ENCODE measurements at regions not wholly inside any gene's neighbourhood (a gene's known extent, or its start where the extent isn't known, plus 50 kb on each side); places are given as distances from the start of the nearest gene placed in this dataset.

DNA sequence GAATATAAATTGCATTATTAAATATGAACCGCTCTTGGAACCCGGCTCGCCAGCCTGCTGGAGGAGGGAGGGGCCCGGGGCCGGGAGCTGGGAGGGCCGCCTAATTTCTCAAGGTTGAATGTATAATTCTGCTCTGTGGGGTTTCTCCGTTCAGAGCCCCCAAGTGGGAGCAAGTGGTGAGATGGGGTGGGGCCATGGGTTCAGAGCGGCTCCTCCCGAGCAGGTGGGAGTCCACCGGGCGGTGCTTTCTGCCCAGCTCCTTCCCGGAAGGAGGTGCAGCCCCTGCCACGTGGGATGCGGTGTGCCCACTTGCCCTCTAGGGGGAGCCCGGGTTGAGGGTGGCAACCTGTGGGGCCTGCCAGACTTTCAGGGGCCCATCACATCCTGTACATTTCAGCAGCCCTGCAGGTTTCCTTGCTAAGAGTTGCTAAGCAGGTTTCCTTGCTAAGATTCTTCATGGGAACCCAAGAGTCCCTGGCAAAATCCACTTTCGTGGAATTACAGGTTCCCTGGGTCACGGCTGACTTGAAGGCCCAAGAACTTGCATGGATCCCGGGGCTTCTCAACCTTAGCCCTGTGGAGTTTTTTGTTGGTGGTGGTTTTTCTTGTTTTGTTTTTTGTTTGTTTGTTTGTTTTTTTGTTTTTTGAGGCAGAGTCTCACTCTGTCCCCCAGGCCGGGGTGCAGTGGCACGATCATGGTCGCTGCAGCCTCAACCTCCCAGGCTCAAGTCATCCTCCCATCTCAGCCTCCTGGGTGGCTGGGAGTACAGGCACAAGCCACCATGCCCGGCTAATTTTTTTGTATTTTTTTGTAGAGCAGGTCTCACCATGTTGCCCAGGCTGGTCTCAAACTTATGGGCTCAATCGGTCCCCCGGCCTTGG is 196.7 kb upstream of the GSE1 start (continued):
- TF ChIP-seq ZNF552 (CRISPR knock-in tag; IDR thresholded peaks at IDR 0.05; ENCODE audit: borderline replicate concordance) = no peak
- TF ChIP-seq, protein P1, sequence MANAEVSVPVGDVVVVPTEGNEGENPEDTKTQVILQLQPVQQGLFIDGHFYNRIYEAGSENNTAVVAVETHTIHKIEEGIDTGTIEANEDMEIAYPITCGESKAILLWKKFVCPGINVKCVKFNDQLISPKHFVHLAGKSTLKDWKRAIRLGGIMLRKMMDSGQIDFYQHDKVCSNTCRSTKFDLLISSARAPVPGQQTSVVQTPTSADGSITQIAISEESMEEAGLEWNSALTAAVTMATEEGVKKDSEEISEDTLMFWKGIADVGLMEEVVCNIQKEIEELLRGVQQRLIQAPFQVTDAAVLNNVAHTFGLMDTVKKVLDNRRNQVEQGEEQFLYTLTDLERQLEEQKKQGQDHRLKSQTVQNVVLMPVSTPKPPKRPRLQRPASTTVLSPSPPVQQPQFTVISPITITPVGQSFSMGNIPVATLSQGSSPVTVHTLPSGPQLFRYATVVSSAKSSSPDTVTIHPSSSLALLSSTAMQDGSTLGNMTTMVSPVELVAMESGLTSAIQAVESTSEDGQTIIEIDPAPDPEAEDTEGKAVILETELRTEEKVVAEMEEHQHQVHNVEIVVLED (CRISPR knock-in tag; IDR thresholded peaks at IDR 0.05; ENCODE audit: borderline replicate concordance) = no peak
- TF ChIP-seq ZNF703 (CRISPR knock-in tag; IDR thresholded peaks at IDR 0.05; ENCODE audit: borderline replicate concordance) = no peak
- 0 out of 2 replicates have a peak, but pooled peaks have one; percentile 22 for TF ChIP-seq BHLHE40 (IDR thresholded peaks at IDR 0.05; ENCODE audit: low read length)
- TF ChIP-seq, protein P2, sequence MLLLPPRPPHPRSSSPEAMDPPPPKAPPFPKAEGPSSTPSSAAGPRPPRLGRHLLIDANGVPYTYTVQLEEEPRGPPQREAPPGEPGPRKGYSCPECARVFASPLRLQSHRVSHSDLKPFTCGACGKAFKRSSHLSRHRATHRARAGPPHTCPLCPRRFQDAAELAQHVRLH (CRISPR knock-in tag; IDR thresholded peaks at IDR 0.05; ENCODE audit: borderline replicate concordance, low read depth) = no peak; the same call in 1 of the 2 replicates
- TF ChIP-seq ZSCAN30 (CRISPR knock-in tag; IDR thresholded peaks at IDR 0.05) = no peak
- TF ChIP-seq TBP (CRISPR knock-in tag; IDR thresholded peaks at IDR 0.05) = no peak
- no peak for TF ChIP-seq GZF1 (CRISPR knock-in tag; IDR thresholded peaks at IDR 0.05)
- TF ChIP-seq NRL (CRISPR knock-in tag; IDR thresholded peaks at IDR 0.05; ENCODE audit: borderline replicate concordance) = peak; percentile 41; the same call in 1 of the 2 replicates
- TF ChIP-seq ZNF674 (CRISPR knock-in tag; IDR thresholded peaks at IDR 0.05; ENCODE audit: low read depth) = no peak
- TF ChIP-seq XRCC5 (optimal IDR thresholded peaks at IDR 0.05; ENCODE audit: low read length) = peak; percentile 89
- TF ChIP-seq, protein P3, sequence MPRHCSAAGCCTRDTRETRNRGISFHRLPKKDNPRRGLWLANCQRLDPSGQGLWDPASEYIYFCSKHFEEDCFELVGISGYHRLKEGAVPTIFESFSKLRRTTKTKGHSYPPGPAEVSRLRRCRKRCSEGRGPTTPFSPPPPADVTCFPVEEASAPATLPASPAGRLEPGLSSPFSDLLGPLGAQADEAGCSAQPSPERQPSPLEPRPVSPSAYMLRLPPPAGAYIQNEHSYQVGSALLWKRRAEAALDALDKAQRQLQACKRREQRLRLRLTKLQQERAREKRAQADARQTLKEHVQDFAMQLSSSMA (CRISPR knock-in tag; IDR thresholded peaks at IDR 0.05) = no peak
- no peak for TF ChIP-seq ZBTB1 (CRISPR knock-in tag; IDR thresholded peaks at IDR 0.05; ENCODE audit: borderline replicate concordance)
- 0 out of 2 replicates have a peak, but pooled peaks have one; percentile 45 for TF ChIP-seq MEIS1 (CRISPR knock-in tag; IDR thresholded peaks at IDR 0.05; ENCODE audit: borderline replicate concordance)
- no peak for TF ChIP-seq ZNF350 (CRISPR knock-in tag; IDR thresholded peaks at IDR 0.05; ENCODE audit: borderline replicate concordance, low read depth)
- TF ChIP-seq, protein P4, sequence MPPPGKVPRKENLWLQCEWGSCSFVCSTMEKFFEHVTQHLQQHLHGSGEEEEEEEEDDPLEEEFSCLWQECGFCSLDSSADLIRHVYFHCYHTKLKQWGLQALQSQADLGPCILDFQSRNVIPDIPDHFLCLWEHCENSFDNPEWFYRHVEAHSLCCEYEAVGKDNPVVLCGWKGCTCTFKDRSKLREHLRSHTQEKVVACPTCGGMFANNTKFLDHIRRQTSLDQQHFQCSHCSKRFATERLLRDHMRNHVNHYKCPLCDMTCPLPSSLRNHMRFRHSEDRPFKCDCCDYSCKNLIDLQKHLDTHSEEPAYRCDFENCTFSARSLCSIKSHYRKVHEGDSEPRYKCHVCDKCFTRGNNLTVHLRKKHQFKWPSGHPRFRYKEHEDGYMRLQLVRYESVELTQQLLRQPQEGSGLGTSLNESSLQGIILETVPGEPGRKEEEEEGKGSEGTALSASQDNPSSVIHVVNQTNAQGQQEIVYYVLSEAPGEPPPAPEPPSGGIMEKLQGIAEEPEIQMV (CRISPR knock-in tag; IDR thresholded peaks at IDR 0.05; ENCODE audit: low read depth) = no peak
- peak; percentile 63 for TF ChIP-seq RAD21 (CRISPR knock-in tag; IDR thresholded peaks at IDR 0.05)
- TF ChIP-seq RCOR2 (CRISPR knock-in tag; IDR thresholded peaks at IDR 0.05) = no peak
- no peak for TF ChIP-seq ELF4 (CRISPR knock-in tag; IDR thresholded peaks at IDR 0.05; ENCODE audit: borderline replicate concordance)
- TF ChIP-seq, protein P5, sequence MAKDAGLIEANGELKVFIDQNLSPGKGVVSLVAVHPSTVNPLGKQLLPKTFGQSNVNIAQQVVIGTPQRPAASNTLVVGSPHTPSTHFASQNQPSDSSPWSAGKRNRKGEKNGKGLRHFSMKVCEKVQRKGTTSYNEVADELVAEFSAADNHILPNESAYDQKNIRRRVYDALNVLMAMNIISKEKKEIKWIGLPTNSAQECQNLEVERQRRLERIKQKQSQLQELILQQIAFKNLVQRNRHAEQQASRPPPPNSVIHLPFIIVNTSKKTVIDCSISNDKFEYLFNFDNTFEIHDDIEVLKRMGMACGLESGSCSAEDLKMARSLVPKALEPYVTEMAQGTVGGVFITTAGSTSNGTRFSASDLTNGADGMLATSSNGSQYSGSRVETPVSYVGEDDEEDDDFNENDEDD (CRISPR knock-in tag; IDR thresholded peaks at IDR 0.05; ENCODE audit: borderline replicate concordance) = peak; percentile 73; the same call in 1 of the 2 replicates
- no peak for TF ChIP-seq ADNP (CRISPR knock-in tag; IDR thresholded peaks at IDR 0.05)
- 0 out of 2 replicates have a peak, but pooled peaks have one; percentile 54 for TF ChIP-seq ZNF678 (CRISPR knock-in tag; IDR thresholded peaks at IDR 0.05)
- TF ChIP-seq ZNF337 (CRISPR knock-in tag; IDR thresholded peaks at IDR 0.05; ENCODE audit: borderline replicate concordance, low read depth) = no peak
